SK-N-SH treated with all-trans-retinoic acid at 6 μM for 48 hours (cell line): ENCODE measurements at regions not wholly inside any gene's neighbourhood (a gene's known extent, or its start where the extent isn't known, plus 50 kb on each side); places are given as distances from the start of the nearest gene placed in this dataset.

Experiments used
- ATAC-seq: fragments of 200-7000 bp; cut with Tn5 transposase; 3 replicates; pipeline ENCODE4 v1.9.1; 2020; ENCODE audit warnings: mild to moderate bottlenecking, moderate library complexity
- ARNTL ChIP-seq: fragments of 450-650 bp; formaldehyde crosslinking; IDR thresholded peaks from 2 replicates; pipeline ENCODE4 v1.5.0; 2020; ENCODE audit warnings: low read depth, mild to moderate bottlenecking, moderate library complexity, borderline replicate concordance
- CSDC2 ChIP-seq: fragments of 250-450 bp; sonication (Bioruptor Pico); IDR thresholded peaks from 2 replicates; pipeline ENCODE4 v1.5.0; 2020; ENCODE audit warnings: mild to moderate bottlenecking, moderate library complexity
- ESRRG ChIP-seq: fragments of 250-450 bp; sonication (Bioruptor Pico); IDR thresholded peaks from 2 replicates; pipeline ENCODE4 v1.6.1; 2021; ENCODE audit warnings: mild to moderate bottlenecking
- GLIS3 ChIP-seq: fragments of 250-450 bp; sonication (Bioruptor Pico); IDR thresholded peaks from 2 replicates; pipeline ENCODE4 v1.5.0; 2020; ENCODE audit warnings: mild to moderate bottlenecking, moderate library complexity
- ISL1 ChIP-seq: fragments of 250-450 bp; sonication (Bioruptor Pico); IDR thresholded peaks from 2 replicates; pipeline ENCODE4 v2.1.2; 2022; ENCODE audit warnings: mild to moderate bottlenecking, moderate library complexity
- OSR1 ChIP-seq: fragments of 250-450 bp; sonication (Bioruptor Pico); IDR thresholded peaks from 2 replicates; pipeline ENCODE4 v1.8.0; 2022; ENCODE audit warnings: moderate library complexity, mild to moderate bottlenecking, inconsistent platforms
- PPARA ChIP-seq: fragments of 250-450 bp; sonication (Bioruptor Pico); IDR thresholded peaks from 2 replicates; pipeline ENCODE4 v1.5.0; 2020; ENCODE audit warnings: mild to moderate bottlenecking, borderline replicate concordance
- RARB ChIP-seq: fragments of 250-450 bp; sonication (Bioruptor Pico); IDR thresholded peaks from 2 replicates; pipeline ENCODE4 v1.8.0; 2021; ENCODE audit warnings: mild to moderate bottlenecking, moderate library complexity
- SNAI2 ChIP-seq: fragments of 250-450 bp; sonication (Bioruptor Pico); IDR thresholded peaks from 2 replicates; pipeline ENCODE4 v1.5.0; 2020; ENCODE audit warnings: mild to moderate bottlenecking, moderate library complexity
- TCF4 ChIP-seq: fragments of 250-450 bp; sonication (Bioruptor Pico); IDR thresholded peaks from 2 replicates; pipeline ENCODE4 v1.8.0; 2021; ENCODE audit warnings: mild to moderate bottlenecking, moderate library complexity, borderline replicate concordance
- TOX ChIP-seq: fragments of 250-450 bp; sonication (Bioruptor Pico); IDR thresholded peaks from 2 replicates; pipeline ENCODE4 v1.8.0; 2021; ENCODE audit warnings: mild to moderate bottlenecking, moderate library complexity, borderline replicate concordance
- ZC3H10 ChIP-seq: fragments of 250-450 bp; sonication (Bioruptor Pico); IDR thresholded peaks from 2 replicates; pipeline ENCODE4 v1.5.1; 2021; ENCODE audit warnings: mild to moderate bottlenecking, moderate library complexity
- ZNF565 ChIP-seq: fragments of 450-650 bp; formaldehyde crosslinking; conservative IDR thresholded peaks from 2 replicates; pipeline ENCODE4 v1.5.0; 2020; ENCODE audit warnings: low read depth, mild to moderate bottlenecking, moderate library complexity
- ZNF70 ChIP-seq: fragments of 450-650 bp; formaldehyde crosslinking; IDR thresholded peaks from 2 replicates; pipeline ENCODE4 v1.5.0; 2020; ENCODE audit warnings: mild to moderate bottlenecking, moderate library complexity
- ZNF8 ChIP-seq: fragments of 450-650 bp; formaldehyde crosslinking; IDR thresholded peaks from 2 replicates; pipeline ENCODE4 v1.5.0; 2020; ENCODE audit warnings: mild to moderate bottlenecking, moderate library complexity
- TF ChIP-seq, protein P1 (sequence below): fragments of 250-450 bp; sonication (Bioruptor Pico); IDR thresholded peaks from 2 replicates; pipeline ENCODE4 v1.8.0; 2020; ENCODE audit warnings: mild to moderate bottlenecking, moderate library complexity, borderline replicate concordance
- TF ChIP-seq, protein P2 (sequence below): fragments of 250-450 bp; sonication (Bioruptor Pico); IDR thresholded peaks from 2 replicates; pipeline ENCODE4 v1.5.1; 2021; ENCODE audit warnings: mild to moderate bottlenecking, moderate library complexity
- TF ChIP-seq, protein P3 (sequence below): fragments of 250-450 bp; sonication (Bioruptor Pico); IDR thresholded peaks from 2 replicates; pipeline ENCODE4 v1.5.1; 2020; ENCODE audit warnings: low read depth, mild to moderate bottlenecking, moderate library complexity
- TF ChIP-seq, protein P4 (sequence below): fragments of 250-450 bp; sonication (Bioruptor Pico); IDR thresholded peaks from 2 replicates; pipeline ENCODE4 v1.5.0; 2020; ENCODE audit warnings: mild to moderate bottlenecking, moderate library complexity
- TF ChIP-seq, protein P5 (sequence below): fragments of 250-450 bp; sonication (Bioruptor Pico); IDR thresholded peaks from 2 replicates; pipeline ENCODE4 v1.8.0; 2021; ENCODE audit warnings: low read depth, mild to moderate bottlenecking, moderate library complexity, borderline replicate concordance

DNA sequence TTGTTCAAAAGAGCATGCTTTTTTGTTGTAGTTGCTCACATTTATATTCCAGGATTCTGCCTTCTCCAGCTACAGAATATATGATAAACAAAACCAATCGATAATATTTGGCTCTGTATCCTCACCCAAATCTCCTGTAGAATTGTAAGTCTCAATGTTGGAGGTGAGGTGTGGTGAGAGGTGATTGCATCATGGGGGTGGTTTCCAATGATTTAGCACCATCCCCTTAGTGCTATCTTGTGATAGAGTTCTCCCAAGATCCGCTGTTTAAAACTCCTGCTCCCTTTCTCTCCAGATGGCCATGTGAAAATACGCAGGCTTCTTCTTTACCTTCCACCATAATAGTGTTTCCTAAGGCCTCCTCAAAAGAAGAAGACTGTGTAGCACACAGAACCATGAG lies 98.7 kb upstream of the SCN7A start:
- ATAC-seq, result no peak
- no peak for TF ChIP-seq ZNF565 (CRISPR knock-in tag)
- TF ChIP-seq, protein P1, sequence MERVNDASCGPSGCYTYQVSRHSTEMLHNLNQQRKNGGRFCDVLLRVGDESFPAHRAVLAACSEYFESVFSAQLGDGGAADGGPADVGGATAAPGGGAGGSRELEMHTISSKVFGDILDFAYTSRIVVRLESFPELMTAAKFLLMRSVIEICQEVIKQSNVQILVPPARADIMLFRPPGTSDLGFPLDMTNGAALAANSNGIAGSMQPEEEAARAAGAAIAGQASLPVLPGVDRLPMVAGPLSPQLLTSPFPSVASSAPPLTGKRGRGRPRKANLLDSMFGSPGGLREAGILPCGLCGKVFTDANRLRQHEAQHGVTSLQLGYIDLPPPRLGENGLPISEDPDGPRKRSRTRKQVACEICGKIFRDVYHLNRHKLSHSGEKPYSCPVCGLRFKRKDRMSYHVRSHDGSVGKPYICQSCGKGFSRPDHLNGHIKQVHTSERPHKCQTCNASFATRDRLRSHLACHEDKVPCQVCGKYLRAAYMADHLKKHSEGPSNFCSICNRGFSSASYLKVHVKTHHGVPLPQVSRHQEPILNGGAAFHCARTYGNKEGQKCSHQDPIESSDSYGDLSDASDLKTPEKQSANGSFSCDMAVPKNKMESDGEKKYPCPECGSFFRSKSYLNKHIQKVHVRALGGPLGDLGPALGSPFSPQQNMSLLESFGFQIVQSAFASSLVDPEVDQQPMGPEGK, result no peak
- no peak for TF ChIP-seq RARB (CRISPR knock-in tag)
- TF ChIP-seq PPARA (CRISPR knock-in tag), result no peak
- TF ChIP-seq, protein P2, sequence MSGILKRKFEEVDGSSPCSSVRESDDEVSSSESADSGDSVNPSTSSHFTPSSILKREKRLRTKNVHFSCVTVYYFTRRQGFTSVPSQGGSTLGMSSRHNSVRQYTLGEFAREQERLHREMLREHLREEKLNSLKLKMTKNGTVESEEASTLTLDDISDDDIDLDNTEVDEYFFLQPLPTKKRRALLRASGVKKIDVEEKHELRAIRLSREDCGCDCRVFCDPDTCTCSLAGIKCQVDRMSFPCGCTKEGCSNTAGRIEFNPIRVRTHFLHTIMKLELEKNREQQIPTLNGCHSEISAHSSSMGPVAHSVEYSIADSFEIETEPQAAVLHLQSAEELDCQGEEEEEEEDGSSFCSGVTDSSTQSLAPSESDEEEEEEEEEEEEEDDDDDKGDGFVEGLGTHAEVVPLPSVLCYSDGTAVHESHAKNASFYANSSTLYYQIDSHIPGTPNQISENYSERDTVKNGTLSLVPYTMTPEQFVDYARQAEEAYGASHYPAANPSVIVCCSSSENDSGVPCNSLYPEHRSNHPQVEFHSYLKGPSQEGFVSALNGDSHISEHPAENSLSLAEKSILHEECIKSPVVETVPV (CRISPR knock-in tag), result no peak
- no peak for TF ChIP-seq ISL1 (CRISPR knock-in tag)
- no peak for TF ChIP-seq CSDC2 (CRISPR knock-in tag)
- no peak for TF ChIP-seq ESRRG
- TF ChIP-seq, protein P3, sequence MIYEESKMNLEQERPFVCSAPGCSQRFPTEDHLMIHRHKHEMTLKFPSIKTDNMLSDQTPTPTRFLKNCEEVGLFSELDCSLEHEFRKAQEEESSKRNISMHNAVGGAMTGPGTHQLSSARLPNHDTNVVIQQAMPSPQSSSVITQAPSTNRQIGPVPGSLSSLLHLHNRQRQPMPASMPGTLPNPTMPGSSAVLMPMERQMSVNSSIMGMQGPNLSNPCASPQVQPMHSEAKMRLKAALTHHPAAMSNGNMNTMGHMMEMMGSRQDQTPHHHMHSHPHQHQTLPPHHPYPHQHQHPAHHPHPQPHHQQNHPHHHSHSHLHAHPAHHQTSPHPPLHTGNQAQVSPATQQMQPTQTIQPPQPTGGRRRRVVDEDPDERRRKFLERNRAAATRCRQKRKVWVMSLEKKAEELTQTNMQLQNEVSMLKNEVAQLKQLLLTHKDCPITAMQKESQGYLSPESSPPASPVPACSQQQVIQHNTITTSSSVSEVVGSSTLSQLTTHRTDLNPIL (CRISPR knock-in tag), result no peak
- no peak for TF ChIP-seq ARNTL
- no peak for TF ChIP-seq SNAI2 (CRISPR knock-in tag)
- TF ChIP-seq TOX, result no peak
- TF ChIP-seq ZC3H10, result no peak
- no peak for TF ChIP-seq ZNF70
- TF ChIP-seq TCF4, result no peak
- TF ChIP-seq, protein P4, sequence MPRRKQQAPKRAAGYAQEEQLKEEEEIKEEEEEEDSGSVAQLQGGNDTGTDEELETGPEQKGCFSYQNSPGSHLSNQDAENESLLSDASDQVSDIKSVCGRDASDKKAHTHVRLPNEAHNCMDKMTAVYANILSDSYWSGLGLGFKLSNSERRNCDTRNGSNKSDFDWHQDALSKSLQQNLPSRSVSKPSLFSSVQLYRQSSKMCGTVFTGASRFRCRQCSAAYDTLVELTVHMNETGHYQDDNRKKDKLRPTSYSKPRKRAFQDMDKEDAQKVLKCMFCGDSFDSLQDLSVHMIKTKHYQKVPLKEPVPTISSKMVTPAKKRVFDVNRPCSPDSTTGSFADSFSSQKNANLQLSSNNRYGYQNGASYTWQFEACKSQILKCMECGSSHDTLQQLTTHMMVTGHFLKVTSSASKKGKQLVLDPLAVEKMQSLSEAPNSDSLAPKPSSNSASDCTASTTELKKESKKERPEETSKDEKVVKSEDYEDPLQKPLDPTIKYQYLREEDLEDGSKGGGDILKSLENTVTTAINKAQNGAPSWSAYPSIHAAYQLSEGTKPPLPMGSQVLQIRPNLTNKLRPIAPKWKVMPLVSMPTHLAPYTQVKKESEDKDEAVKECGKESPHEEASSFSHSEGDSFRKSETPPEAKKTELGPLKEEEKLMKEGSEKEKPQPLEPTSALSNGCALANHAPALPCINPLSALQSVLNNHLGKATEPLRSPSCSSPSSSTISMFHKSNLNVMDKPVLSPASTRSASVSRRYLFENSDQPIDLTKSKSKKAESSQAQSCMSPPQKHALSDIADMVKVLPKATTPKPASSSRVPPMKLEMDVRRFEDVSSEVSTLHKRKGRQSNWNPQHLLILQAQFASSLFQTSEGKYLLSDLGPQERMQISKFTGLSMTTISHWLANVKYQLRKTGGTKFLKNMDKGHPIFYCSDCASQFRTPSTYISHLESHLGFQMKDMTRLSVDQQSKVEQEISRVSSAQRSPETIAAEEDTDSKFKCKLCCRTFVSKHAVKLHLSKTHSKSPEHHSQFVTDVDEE (CRISPR knock-in tag), result no peak
- no peak for TF ChIP-seq OSR1

DNA sequence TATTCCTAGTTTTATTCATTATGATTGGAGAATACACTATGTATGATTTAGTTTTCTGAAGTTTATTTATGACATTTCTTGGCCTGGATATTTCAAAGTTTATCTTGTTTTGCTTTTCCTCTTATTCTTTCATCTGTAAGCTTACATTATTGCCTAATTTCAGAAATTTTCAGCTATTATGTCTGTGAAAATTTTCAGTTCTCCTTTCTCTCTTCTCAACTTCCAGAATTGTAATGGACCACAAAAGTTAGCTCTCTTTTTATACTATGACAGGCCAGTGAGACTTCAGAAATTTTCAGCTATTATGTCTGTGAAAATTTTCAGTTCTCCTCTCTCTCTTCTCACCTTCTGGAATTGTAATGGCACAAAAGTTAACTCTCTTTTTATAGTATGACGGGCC lies 97.2 kb upstream of the SCN7A start:
- ATAC-seq, result no peak
- TF ChIP-seq, protein P1, result no peak
- no peak for TF ChIP-seq ISL1 (CRISPR knock-in tag)
- no peak for TF ChIP-seq RARB (CRISPR knock-in tag)
- no peak for TF ChIP-seq ZNF565 (CRISPR knock-in tag)
- no peak for TF ChIP-seq TOX
- TF ChIP-seq ARNTL, result no peak
- TF ChIP-seq, protein P3 (CRISPR knock-in tag), result no peak
- TF ChIP-seq SNAI2 (CRISPR knock-in tag), result no peak
- TF ChIP-seq, protein P5, sequence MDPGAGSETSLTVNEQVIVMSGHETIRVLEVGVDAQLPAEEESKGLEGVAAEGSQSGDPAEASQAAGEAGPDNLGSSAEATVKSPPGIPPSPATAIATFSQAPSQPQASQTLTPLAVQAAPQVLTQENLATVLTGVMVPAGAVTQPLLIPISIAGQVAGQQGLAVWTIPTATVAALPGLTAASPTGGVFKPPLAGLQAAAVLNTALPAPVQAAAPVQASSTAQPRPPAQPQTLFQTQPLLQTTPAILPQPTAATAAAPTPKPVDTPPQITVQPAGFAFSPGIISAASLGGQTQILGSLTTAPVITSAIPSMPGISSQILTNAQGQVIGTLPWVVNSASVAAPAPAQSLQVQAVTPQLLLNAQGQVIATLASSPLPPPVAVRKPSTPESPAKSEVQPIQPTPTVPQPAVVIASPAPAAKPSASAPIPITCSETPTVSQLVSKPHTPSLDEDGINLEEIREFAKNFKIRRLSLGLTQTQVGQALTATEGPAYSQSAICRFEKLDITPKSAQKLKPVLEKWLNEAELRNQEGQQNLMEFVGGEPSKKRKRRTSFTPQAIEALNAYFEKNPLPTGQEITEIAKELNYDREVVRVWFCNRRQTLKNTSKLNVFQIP (CRISPR knock-in tag), result no peak
- TF ChIP-seq GLIS3, result no peak
- TF ChIP-seq PPARA (CRISPR knock-in tag), result no peak
- TF ChIP-seq ESRRG, result no peak
- TF ChIP-seq ZNF8 (CRISPR knock-in tag), result no peak
- no peak for TF ChIP-seq ZNF70
- TF ChIP-seq, protein P2 (CRISPR knock-in tag), result no peak
- no peak for TF ChIP-seq ZC3H10
